Jurkat, Clone E6-1 (cell line): ENCODE measurements at regions not wholly inside any gene's neighbourhood (a gene's known extent, or its start where the extent isn't known, plus 50 kb on each side); places are given as distances from the start of the nearest gene placed in this dataset.

Source experiments
- DNase-seq: peaks from one replicate; pipeline ENCODE4 v3.0.0-alpha.2; 2011; ENCODE audit warnings: low read depth, low spot score
- H3K4me3 ChIP-seq: 2 replicates; pipeline ENCODE4 v1.5.1; 2011; ENCODE audit warnings: mild to moderate bottlenecking, low read length, control low read depth, moderate library complexity

DNA sequence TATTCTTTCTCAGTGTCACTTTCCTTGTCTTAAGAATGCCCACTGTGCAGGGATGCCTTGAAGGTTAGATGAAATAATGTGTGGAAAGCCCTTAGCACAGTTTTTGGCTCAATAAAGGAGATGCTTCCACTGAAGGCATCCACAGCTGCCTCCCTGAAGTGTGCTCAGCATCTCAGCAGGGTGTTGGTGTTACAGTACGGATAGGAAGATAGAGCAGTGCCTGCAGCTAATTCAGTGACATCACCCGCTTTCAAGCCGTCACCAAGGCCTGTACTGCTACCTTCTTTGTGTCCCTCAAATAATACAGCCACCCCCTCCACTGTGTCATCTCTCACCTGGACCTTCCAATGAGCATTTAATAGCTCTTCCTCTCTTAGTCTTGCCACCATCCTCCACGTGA is 59.0 kb downstream of the NDUFS5 start:
- no peak overlapping the region for H3K4me3 ChIP-seq
- no peak for DNase-seq

DNA sequence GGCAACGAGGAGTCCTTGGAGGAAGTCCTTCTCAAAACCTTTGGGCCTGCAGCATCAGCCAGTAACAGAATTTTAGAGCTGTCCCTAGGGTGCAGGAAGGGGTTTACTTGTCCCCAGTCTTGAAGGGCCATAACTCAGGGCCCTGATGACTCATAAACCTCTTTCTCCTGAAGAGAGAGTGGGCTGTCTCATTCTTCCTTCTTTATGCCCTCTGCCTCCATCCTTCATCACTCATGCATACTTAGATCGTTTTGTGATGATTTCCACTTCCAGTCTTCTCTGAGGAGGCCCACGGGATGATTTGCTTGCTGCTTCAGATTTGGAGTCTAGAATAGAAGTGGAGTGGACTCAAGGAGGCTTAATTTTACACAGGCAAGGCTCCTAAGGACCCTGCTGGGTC is 60.2 kb downstream of the NDUFS5 start:
- no peak for DNase-seq
- no peak overlapping the region for H3K4me3 ChIP-seq

DNA sequence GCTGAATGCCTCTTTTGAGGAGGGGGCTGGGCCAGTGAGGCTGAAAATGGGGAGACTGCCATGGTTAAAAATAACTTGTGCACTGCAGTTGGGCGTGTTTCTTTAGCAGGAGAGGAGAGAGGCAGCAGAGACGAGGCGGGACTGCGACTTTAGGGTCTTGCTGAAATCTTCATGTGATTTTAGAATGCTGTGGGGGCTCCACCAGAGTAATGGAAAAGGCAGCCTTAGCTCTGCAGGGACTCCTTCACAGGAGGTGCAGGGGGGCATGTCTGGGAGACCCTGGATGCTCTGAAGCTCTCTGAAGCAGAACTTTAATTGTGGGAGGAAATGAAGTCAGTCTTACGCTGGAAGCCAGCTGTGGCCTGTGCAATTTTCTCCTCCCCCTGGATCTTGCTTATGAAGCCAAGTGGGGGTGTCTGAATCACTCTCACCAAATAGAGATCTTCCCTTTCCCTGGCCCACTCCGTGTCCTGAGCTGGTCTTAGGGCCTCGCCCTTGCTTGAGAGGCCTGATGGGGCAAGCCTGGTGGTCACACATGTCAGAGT is 60.8 kb downstream of the NDUFS5 start:
- H3K4me3 ChIP-seq: no peak overlapping the region
- DNase-seq: no peak

DNA sequence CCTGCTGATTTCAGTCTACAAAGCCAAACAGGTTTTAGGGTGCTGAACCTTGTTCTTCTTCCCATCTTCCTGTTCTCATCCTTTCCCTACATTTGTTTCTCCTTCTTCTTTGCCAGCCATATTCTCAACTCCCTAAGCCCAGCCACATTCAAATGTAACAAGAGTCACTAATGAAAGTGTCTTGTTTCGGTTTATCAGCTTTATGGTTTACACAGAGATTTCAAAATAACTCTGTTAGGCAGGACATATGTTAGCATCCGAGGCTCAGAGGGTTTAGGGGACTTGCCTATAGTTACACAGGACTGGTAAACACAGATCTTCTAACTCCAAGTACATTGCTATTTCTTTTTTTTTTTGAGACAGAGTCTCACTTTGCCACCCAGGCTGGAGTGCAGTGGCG is 61.3 kb downstream of the NDUFS5 start:
- DNase-seq: no peak
- H3K4me3 ChIP-seq: no peak overlapping the region

DNA sequence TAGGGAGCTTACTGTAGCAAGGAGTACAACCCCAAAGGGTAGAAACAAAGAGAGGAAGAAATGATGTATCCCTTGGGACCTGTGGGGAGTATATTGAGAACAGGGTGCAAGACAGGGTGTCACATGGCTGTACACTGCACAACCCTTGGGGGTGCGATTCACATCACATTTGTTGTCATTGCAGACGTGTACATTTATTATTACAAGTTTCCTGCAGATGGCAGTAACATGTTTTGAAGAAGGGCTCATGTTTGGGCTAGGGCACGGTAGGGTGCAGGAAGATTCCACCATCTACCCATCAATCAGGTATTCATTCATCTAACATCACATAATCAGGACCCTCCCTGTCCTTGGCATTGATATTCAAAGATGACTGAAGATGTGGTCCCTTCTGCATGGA is 62.5 kb downstream of the NDUFS5 start:
- no peak for DNase-seq
- H3K4me3 ChIP-seq: no peak overlapping the region

DNA sequence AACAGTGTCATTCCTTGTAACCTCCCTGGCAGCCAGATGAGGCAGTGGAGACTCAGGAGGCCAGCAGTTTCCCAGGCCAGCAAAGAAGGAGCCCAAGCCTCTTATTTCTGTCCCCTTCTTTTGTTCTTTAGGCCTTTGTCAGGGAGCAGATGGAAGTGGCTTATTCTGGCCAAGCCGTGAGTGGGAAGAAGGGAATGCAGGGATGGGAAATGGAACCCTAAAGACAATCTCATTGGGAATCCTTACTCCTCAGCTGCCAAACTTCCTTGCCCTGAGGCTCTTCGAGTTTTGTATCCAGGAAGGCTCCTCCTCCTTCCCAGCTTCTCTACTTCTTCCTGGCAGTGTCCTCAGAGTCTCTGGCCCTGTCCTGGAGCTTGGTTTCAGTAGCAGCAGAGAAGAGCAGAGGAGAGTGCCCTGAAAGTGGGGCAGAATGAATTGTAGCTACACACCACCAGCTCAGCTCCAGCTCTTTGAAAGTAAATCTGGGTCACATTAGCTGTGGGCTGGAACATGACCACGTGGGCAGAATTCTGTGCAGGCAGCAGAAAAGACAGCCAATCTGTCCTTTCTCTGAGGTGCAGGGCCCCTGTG is 63.9 kb downstream of the NDUFS5 start:
- DNase-seq: no peak
- H3K4me3 ChIP-seq: no peak overlapping the region

DNA sequence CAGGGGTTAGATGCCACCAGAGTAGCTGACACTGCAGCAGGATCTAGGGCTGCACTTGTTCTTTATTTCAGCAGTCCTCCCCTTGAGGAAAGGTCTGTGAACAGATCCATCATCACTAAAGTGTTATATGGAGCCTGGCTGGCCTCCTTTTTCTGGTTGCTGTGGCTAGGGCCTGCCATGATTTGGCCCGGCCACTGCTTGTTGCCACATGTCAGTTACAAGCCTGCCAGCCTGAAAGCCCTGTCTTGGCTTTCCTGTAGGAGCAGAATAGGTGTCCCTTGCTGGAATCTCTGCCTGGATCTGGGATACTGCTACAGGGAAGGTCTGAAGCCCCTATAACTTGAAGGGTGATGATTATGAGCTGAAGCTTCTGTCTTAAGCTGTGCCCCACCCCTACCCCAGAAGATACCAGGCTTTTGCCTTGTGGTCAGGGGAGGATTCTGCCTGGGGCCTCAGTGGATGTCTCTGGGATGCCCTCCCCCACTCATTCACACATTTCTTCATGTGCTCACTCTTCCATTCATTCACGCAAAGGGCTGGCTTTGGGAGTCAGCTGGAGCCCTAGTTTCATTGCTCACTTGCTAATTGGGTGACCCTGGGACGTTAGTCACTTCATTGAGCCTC is 64.7 kb downstream of the NDUFS5 start:
- DNase-seq: no peak
- no peak overlapping the region for H3K4me3 ChIP-seq

DNA sequence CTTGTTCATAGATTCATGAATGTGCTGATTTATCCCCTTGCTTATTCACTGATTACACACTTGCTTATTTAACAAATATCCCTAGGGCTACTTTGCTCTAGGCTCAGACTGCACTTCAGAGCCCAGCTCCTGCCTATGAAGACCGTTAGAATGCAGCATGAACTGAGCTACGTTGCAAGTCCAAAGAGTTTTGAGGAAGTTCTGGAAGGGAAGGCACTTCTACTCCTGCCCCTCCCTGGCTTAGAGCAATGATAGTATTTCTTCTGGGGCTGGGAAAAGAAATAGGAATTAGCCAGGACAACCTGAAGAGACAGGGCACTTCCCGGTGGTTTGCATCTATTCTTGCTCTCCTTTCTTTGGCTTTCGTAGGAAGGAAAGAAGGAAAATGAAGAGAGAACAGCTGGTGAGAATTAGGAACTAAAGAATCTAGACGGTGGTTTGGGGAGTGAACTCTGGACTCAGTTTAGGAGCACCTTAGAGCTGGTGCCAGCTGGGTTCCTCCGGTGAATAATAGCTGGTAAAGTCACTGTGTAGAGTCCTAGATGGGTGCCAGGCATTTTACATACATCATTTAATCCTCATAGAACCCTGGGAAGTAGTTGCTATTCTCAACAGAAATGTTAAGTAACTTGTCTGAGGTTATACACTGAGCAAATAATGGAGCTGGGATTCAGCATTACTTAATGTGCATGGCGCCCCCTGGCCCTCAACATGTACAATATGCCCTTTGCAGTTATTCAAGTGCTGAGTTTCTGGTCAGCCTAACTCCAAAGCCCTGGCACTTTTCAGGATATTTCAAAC is 65.9 kb downstream of the NDUFS5 start:
- peak; percentile 63 for DNase-seq
- H3K4me3 ChIP-seq: no peak overlapping the region

DNA sequence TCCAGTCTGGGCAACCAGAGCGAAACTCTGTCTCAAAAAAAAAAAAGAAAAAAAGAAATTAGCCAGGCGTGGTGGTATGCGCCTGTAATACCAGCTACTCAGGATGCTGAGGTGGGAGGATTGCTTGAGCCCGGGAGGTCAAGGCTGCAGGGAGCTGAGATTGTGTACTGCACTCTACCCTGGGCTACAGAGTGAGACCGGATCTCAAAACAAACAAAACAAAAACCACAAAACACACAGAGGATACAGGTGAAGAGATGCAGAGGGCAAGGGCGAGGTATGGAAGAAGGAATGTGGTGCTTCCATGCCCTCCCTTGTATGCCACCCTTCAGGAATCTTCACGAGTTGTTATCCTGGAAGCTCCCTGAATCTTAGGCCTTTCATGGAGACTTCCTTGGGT is 68.5 kb downstream of the NDUFS5 start:
- H3K4me3 ChIP-seq: no peak overlapping the region
- no peak for DNase-seq

DNA sequence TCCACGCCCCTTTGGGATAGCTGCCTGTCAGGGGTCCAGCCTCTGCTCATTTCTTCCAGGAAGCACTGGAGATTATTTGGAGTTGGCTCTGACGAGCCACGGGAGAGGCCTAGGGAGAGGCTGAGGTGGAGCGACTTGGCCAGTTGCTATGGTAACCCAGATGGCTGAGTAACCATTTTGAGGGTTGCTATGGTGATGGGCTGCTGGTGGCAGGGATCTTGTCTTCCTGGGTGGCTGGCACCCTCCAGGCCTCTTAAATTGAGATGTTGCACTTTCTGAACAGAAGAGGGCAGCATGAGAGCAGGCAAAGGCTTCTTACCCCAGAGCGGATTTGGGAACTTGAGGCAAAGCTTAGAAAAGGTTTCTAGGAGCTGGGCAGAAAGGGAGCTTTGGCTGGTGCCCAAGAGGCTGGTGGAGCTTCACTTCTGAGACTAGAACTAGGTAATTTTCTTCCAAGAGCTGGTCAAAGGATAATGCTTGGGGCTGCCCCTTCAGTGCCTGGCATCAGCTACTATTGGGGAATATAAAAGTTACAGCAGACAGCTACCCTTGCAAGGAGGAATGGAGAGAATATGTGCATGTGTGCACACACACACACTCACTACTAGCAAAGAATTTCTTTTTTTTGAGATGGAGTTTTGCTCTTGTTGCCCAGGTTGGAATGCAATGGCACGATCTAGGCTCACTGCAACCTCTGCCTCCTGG is 72.5 kb downstream of the NDUFS5 start:
- DNase-seq: peak; percentile 89
- H3K4me3 ChIP-seq: no peak overlapping the region

DNA sequence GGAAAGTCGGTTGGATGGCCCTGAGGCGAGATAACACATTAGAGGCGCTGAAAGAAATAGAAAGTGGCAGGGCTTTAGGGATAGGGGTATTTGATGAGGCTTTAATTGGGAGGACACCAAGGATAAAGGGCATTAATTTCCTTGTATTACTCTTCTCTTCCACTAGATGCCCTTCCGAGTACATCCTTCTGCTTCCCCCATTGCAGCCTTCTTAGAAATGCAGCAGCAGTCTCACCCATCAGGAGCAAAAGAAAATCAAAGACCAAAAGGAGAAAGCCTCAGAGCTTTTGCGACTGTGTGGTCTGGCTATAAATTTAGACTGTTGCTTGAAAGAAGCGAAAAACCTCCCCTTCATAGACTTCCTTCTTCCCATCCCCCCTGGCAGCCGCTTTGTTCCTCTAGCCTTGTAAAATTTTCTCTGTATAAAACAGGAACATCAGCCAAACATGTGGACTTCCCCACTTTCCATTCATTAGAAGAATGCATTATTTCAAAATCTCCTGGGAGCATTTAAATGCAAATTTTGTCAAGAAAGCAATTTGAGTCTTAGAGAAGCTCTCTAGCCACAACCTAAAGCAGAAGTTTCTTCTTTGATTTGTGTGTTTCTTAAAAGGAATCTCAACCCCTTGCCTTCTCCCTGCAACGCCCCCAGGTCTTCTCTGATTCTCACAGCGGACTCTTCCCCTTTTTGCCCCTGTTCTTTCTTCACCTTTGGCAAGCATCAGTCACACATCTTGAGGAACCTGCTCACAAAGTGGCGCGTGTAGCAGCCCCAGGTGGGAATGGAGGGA is 76.6 kb downstream of the NDUFS5 start:
- peak overlapping the region; percentile 2; the same call in 1 of the 2 replicates for H3K4me3 ChIP-seq
- DNase-seq: peak; percentile 89

DNA sequence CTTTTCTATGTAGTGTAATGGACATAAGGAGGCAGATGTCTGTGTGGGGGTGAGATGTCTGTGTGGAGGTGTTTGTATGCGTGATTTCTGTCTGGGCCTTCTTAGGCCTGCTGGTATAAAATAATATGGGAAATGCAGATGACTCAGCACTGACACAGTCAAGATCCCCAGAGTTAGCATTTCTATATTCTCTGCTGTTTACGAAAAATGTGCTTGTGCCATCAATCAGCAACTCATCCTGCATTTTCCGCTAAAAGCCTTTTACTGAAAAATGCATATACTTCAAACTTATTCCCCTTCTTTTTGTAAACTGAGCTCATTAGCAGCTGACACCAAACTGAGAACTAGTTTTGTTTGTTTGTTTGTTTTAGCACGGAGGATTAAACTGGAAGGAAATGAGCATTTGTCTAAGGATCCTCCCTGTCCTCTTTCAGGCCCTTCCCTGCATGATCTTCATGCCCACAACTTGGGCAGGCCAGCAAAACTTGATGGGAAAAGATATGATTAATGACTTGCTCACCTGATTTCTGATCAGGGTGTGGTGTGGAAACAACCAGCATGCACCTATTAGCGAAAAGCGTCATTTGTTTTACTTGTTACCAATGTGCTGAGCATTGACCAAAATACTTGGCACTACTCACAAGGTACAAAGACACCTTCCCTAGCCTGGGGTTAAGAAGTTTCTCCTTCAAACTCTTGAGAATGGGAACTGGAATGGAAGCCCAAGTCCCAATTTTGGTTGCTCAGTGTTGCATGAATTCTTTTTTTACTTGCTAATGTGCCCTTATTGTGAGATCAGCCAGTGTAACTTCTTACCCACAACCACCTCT is 77.4 kb downstream of the NDUFS5 start:
- DNase-seq: no peak
- no peak overlapping the region for H3K4me3 ChIP-seq

DNA sequence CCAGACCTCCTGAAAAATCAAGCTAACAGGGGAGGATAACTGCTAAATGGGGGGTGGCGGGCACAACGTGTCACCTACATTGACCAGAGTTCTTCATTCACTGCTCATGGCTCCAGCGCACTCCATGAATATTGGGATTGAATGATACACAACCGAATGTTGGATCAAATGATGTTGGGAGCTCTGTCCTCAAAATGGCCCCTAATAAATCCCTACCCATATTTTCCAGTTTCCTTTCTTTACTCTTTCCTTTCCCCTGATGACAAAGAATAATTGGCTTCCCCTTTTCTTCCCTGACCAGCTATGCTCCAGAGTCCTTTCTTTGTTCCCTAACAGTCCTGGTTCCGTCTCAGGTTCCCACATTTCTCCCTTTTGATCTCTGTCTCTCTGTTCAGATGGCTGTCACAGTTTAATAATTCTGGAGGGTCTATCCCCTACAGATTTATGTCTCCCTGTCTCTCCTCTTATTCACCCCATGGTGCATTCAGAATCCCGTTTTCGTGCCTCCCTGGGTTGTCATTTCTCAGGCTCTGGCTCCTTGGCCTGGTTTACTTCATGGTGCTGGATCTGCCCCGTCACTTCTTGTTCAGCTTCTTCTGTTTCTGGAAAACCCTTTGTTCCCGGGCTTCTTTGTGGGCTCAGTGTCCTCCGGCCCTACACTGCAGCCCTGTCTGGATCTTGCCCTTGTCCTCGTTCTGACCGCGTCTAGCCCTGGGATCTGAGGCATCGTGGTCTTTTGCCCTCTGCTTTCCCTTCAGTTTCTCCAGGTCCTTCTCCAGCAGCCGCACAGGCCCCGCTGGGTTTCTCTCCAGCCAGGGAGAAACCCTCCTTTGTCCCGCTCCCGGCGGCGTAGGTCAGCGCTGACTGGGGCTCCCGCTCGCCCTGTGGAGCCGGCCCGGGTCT is 78.3 kb downstream of the NDUFS5 start:
- peak overlapping the region; percentile 66 for H3K4me3 ChIP-seq
- no peak for DNase-seq

DNA sequence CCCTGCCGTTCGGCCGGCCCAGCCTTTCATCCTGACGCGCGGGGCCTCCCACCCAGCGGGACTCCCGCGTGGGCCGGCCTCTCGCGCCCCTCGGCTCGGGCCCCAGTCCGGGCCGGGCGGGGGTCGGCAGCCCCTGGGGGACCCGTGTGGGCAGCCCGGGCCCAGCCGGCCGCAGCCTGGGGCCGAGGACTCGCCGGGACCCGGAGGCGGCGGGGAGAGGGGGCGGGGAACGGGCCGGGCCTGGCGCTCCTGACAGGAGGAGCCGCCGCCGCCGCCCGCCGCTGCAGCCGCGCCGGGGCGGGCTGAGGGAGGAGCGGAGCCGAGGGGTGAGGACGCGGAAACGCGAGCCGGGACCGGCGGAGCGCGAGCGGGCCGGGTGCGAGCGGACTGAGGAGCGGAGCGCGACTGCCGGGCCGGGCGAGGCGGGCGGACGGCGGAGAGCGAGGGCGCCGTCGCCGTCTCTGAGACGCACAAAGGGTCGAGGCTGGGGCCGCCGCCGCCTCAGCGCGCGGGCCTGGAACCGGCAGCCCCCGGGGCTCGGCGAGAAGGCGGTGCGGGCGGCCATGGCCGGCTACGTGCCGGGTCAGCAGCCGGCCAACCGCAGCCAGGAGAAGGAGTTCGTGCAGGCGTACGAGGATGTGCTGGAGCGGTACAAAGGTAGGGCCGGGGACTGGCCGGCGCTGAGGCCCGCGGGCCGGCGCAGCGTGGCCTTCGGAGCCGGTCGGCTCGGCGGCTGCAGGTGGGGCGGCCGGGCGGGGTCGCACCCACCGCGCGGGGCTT is 79.1 kb downstream of the NDUFS5 start:
- peak overlapping the region; percentile 66 for H3K4me3 ChIP-seq
- DNase-seq: no peak

DNA sequence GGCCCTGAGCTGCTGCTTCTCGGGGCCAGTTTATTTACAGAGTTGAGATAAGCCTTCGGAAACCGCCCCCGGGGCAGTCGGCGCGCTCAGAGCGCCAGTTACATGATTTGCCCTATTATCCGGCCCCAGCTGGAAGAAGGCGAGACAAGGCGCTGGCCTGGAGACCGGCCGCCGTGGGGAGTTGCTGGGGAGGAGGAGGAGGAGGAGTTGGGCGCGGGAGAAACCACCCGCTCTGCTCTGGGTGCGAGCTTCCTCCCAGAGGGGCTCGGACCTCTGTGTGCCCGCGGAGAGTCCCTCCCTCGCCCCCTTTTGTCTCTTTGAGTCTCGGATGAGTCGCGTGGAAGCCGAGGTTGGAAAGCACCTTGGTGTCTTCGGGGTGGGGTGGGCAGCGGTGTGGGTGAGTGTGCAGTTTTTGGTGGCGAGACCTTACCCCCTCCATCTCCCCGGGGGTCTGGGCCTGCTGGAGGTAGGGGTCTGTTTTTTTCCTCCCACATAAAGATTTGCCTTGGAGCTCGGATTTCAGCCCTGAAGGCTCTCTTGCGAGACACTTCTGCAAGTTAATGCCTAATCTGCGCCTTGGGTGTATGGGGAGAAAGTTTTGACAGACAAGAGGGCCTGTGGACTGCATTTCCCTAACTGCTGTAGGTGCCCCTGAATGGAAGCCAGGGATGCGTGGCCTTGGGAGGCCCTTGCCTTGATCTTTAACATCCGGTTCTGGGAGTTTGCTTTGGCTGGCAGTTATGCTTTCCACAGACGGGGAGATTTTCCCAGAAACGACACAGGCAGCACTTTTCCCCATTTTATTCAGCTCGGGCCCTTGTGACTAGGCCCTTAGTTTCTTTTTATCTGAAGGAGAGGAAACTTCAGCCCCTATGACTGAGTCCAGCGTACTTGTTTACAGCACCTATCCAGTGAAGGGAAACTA is 80.0 kb downstream of the NDUFS5 start:
- no peak for DNase-seq
- H3K4me3 ChIP-seq: peak overlapping the region; percentile 66
